Nephron (organoid): ENCODE measurements at regions not wholly inside any gene's neighbourhood (a gene's known extent, or its start where the extent isn't known, plus 50 kb on each side); places are given as distances from the start of the nearest gene placed in this dataset.

Source experiments
- H3K27ac Mint-ChIP-seq, 3 experiments: 2 replicates each; pipeline ENCODE4 v1.8.0; 2020; ENCODE audit warnings: mixed read lengths in 3 of 3, mild to moderate bottlenecking in 2 of 3, moderate library complexity in 1 of 3
- H3K27me3 Mint-ChIP-seq: 2 replicates; pipeline ENCODE4 v1.8.0; 2021; ENCODE audit warnings: low read depth, mild to moderate bottlenecking, moderate library complexity, mixed read lengths
- H3K36me3 Mint-ChIP-seq: 2 replicates; pipeline ENCODE4 v1.8.0; 2020; ENCODE audit warnings: low read depth, mixed read lengths
- H3K4me1 Mint-ChIP-seq: 2 replicates; pipeline ENCODE4 v1.8.0; 2020; ENCODE audit warnings: mixed read lengths
- H3K4me3 Mint-ChIP-seq, 3 experiments: 2 replicates each; pipeline ENCODE4 v1.8.0; 2020; ENCODE audit warnings: mild to moderate bottlenecking in 3 of 3, mixed read lengths in 3 of 3, moderate library complexity in 2 of 3
- H3K9me3 Mint-ChIP-seq: 2 replicates; pipeline ENCODE4 v1.8.0; 2020; ENCODE audit warnings: mixed read lengths
- TF ChIP-seq, protein P1 (sequence below), 3 experiments: fragments of 200-600 bp; sonication (generic); IDR thresholded peaks; one replicate each; pipeline ENCODE4 v1.5.0; 2021; ENCODE audit warnings: antibody characterized with exemption in 3 of 3; ENCODE audit not compliant: unreplicated experiment in 3 of 3

GRCh38 chr1:168631671-168632400, 55.4 kb downstream of the XCL1 start:
- TF ChIP-seq, protein P1, sequence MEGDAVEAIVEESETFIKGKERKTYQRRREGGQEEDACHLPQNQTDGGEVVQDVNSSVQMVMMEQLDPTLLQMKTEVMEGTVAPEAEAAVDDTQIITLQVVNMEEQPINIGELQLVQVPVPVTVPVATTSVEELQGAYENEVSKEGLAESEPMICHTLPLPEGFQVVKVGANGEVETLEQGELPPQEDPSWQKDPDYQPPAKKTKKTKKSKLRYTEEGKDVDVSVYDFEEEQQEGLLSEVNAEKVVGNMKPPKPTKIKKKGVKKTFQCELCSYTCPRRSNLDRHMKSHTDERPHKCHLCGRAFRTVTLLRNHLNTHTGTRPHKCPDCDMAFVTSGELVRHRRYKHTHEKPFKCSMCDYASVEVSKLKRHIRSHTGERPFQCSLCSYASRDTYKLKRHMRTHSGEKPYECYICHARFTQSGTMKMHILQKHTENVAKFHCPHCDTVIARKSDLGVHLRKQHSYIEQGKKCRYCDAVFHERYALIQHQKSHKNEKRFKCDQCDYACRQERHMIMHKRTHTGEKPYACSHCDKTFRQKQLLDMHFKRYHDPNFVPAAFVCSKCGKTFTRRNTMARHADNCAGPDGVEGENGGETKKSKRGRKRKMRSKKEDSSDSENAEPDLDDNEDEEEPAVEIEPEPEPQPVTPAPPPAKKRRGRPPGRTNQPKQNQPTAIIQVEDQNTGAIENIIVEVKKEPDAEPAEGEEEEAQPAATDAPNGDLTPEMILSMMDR (IDR thresholded peaks at IDR 0.05; ENCODE audit: unreplicated experiment in 3 of 3): no peak
- H3K36me3 Mint-ChIP-seq: no peaks in the 10 kb centered on the region
- no peaks in the 10 kb centered on the region for H3K9me3 Mint-ChIP-seq
- no peaks in the 10 kb centered on the region for H3K27me3 Mint-ChIP-seq
- peaks cover 6% of the 10 kb centered on the region for H3K4me1 Mint-ChIP-seq
- H3K4me3 Mint-ChIP-seq: no peak overlapping the region
- H3K27ac Mint-ChIP-seq: no peak overlapping the region

GRCh38 chr1:168634951-168635532, 58.6 kb downstream of the XCL1 start:
- no peak overlapping the region for H3K4me3 Mint-ChIP-seq
- no peaks in the 10 kb centered on the region for H3K27me3 Mint-ChIP-seq
- no peak overlapping the region for H3K27ac Mint-ChIP-seq
- TF ChIP-seq, protein P1 (IDR thresholded peaks at IDR 0.05; ENCODE audit: unreplicated experiment in 3 of 3): no peak
- no peaks in the 10 kb centered on the region for H3K9me3 Mint-ChIP-seq
- H3K4me1 Mint-ChIP-seq: peaks cover 8% of the 10 kb centered on the region
- no peaks in the 10 kb centered on the region for H3K36me3 Mint-ChIP-seq

GRCh38 chr1:168636200-168636599, 59.8 kb downstream of the XCL1 start:
- Mint-ChIP-seq H3K27me3 (no peaks in the 10 kb centered on the region), H3K9me3 (no peaks in the 10 kb centered on the region), H3K4me3 (no peak overlapping the region)

DNA sequence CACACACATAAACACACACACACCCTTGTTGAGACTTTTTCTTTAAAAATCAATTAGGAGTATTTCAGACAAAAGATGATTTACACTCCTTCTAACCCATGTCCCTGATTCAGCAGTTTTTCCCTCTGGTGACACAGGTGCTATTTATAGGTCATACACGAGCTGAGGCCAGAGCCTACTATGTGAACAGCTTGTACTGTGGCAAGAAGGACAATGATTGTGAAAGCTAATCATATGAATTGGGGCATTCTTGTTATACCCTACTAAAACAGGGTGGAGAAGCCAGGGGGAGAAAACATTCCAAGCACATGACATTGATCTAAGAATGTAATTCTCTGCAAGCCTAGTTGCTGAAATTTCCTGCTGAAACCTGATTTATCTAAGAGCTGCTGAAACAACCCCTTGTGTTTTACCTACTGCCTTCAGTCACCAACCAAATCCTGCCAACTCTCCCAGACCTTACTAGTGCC, 60.3 kb downstream of the XCL1 start:
- H3K36me3 Mint-ChIP-seq: no peaks in the 10 kb centered on the region
- H3K9me3 Mint-ChIP-seq: no peaks in the 10 kb centered on the region
- H3K27ac Mint-ChIP-seq: peak overlapping the region in 1 of 3 experiments; percentile 22
- H3K4me3 Mint-ChIP-seq: no peak overlapping the region
- no peaks in the 10 kb centered on the region for H3K27me3 Mint-ChIP-seq
- H3K4me1 Mint-ChIP-seq: peaks cover 8% of the 10 kb centered on the region
- TF ChIP-seq, protein P1 (IDR thresholded peaks at IDR 0.05; ENCODE audit: unreplicated experiment in 3 of 3): no peak

More at GRCh38 chr1:168636200-168636599, 59.8 kb downstream of the XCL1 start:
- TF ChIP-seq, protein P1 (IDR thresholded peaks at IDR 0.05; ENCODE audit: unreplicated experiment in 3 of 3): no peak
- Mint-ChIP-seq H3K27ac (peak overlapping the region in 1 of 3 experiments; percentile 13), H3K4me1 (peaks cover 8% of the 10 kb centered on the region), H3K36me3 (no peaks in the 10 kb centered on the region)

DNA sequence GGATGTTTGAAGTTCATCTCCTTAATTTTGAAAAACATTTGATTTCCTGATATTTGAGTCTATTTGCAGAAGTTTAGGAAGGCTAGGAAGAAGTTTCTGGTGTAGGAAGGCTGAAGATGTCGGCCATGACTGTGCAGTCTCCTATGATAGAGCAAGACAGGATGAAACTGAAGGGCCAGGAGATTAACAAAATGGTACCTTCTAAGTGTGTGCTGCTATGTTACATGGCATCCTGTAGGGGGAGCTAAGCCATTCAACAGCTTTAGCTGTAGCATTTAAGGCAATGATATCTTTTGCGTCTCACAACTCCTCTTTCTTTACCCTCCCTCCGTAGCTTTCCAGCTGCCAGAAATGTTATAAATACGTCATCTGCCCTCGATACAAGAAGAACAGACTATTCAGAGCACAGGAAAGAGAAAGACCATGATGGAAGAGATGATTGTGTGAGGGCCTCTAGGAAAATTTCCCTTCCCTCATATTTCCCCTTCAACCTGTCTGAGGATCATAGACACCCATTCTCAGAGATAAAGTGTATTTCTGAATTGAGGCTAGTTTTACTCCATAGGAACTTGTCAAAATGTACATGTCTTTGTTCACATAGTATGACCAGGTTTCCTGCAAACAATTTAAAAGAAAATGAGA, 61.1 kb downstream of the XCL1 start:
- Mint-ChIP-seq H3K27ac (peak overlapping the region in 1 of 3 experiments; percentile 22), H3K9me3 (no peaks in the 10 kb centered on the region), H3K4me3 (no peak overlapping the region), H3K4me1 (peaks cover 8% of the 10 kb centered on the region), H3K27me3 (no peaks in the 10 kb centered on the region), H3K36me3 (no peaks in the 10 kb centered on the region)
- TF ChIP-seq, protein P1 (IDR thresholded peaks at IDR 0.05; ENCODE audit: unreplicated experiment in 3 of 3): peak; percentile 31 to 55 (median 33)
